ENCODE measurements at regions not wholly inside any gene's neighbourhood (a gene's known extent, or its start where the extent isn't known, plus 50 kb on each side); places are given as distances from the start of the nearest gene placed in this dataset.

DNA sequence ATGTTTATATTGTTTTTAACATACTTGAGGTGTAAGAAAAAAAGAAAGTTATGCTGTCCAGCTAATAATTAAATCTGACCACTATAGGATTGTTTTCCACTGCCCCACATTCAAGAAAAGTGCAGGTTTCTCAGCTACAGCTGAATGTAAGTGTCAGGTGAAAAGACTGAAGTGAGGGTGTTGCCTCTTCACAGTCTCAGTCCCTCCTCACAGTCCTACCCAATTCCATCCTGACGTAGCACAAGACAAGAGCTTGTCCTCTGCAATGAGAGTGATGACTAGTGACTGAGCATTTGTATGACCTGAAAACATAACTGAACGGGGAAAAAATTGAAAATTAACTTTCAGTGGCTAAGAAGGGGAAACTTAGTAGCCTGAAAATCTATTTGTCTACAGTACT is 1039.5 kb downstream of the ADGRL2 start:
- no peak for TF ChIP-seq ZNF274 (IDR thresholded peaks at IDR 0.05; ENCODE audit: low read depth, low read length)
- H3K4me3 ChIP-seq (ENCODE audit: low read length): no peak overlapping the region

- no peak for TF ChIP-seq ZNF274 (IDR thresholded peaks at IDR 0.05; ENCODE audit: low read depth, low read length)
- H3K4me3 ChIP-seq (ENCODE audit: low read length): no peak overlapping the region
Observed at GRCh38 chr1:82837766-82838465, 1037.2 kb downstream of the ADGRL2 start.

- no peak overlapping the region for H3K4me3 ChIP-seq (ENCODE audit: low read length)
- TF ChIP-seq ZNF274 (IDR thresholded peaks at IDR 0.05; ENCODE audit: low read depth, low read length): no peak
Observed at GRCh38 chr1:82836973-82837680, 1036.4 kb downstream of the ADGRL2 start.

DNA sequence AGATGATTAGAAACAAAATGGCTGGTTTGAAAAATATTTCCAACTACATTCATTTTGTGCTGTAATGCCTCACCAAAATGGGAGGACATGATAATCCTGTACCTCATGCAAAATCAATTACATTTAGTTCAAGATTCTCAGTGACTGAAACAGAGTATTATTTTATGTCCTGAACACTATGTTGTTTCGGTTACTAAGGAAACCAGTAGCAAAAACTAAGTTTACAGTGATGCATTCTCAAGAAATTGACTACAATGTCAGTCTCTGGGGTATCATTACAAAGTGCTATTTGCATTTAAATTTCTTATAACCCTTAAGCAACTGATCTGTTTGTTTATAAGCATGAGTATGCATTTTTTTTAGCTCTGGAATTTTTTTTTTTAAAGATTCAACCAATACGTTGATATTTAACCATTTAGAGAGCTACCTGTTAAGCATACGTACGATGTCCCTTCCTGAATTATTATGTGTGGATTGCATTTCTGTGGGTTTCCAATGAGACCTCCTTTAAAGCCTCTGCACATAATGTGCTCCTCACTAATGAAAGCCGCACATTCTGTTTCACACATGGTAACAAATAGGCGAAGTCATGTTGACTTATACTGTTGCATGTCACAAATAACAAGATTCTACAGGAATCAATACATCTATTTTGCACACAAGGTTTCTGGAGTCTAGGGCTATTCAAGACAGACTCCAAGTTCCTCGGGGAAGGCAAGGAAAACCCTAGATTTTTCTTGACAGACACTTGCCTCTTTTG is 1035.7 kb downstream of the ADGRL2 start:
- TF ChIP-seq ZNF274 (IDR thresholded peaks at IDR 0.05; ENCODE audit: low read depth, low read length): no peak

GRCh38 chr1:82830690-82831380 is 1030.1 kb downstream of the ADGRL2 start:
- no peak for TF ChIP-seq ZNF274 (IDR thresholded peaks at IDR 0.05; ENCODE audit: low read depth, low read length)
- no peak overlapping the region for H3K4me3 ChIP-seq (ENCODE audit: low read length)

More for the DNA sequence above, 1035.7 kb downstream of the ADGRL2 start:
- no peak overlapping the region for H3K4me3 ChIP-seq (ENCODE audit: low read length)

DNA sequence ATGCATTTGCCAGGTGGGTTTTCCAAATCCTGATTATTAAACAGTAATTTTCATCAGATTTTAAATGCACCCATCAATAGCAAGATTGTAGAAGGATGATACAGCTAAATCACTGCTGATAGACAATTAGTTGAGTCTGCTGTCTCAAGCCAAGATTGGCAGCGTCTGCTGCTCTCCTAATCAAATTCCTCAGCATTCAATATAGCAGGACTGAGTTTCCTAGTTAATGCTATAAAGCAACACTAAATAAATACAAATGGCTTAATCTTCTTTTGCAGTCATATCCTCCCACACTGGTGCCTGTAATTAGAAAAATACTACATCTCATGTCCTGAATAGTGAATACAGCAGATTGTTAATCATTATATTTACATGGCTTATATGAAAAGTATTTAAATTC is 1028.8 kb downstream of the ADGRL2 start:
- no peak overlapping the region for H3K4me3 ChIP-seq (ENCODE audit: low read length)
- no peak for TF ChIP-seq ZNF274 (IDR thresholded peaks at IDR 0.05; ENCODE audit: low read depth, low read length)

DNA sequence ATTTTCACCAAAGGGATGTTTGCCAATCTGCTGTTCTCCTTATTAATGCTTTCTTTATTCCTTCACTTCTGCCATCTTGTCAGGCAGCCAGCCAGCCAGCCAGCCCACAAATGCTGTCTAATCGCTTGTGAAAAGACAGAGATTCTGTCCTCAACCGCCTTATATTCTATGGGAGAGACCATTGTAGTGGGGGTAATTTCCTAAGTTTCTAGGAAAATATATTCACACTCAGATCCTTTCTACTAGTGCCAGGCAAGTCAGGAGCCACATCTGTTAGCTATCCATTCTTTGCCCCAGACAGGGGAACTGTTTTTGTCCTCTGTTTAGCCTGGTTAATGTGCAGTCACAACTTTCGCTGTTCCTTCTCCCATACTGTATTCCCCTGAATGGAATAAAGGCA is 1023.1 kb downstream of the ADGRL2 start:
- H3K4me3 ChIP-seq (ENCODE audit: low read length): no peak overlapping the region
- TF ChIP-seq ZNF274 (IDR thresholded peaks at IDR 0.05; ENCODE audit: low read depth, low read length): no peak

GRCh38 chr1:82820816-82821215 is 1020.1 kb downstream of the ADGRL2 start:
- no peak overlapping the region for H3K4me3 ChIP-seq (ENCODE audit: low read length)
- no peak for TF ChIP-seq ZNF274 (IDR thresholded peaks at IDR 0.05; ENCODE audit: low read depth, low read length)

DNA sequence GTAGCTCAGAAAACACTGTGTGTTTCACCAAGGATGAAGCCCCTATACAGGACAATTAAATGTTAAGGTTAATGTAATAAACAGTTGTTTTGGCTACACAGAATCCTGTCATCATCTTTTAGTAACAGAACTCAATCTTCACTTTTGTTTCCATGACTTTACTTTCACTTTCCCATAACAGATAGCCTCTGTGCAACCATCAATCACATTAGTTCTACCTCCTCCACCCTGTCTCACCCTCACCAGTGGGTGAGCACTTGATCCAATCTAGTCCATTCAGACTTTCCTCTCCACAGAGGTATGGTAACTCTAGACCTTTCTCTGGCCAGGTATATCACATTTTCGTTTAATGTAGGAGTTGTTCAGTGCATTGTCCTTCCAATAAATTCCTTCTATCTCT is 1018.5 kb downstream of the ADGRL2 start:
- no peak for TF ChIP-seq ZNF274 (IDR thresholded peaks at IDR 0.05; ENCODE audit: low read depth, low read length)
- H3K4me3 ChIP-seq (ENCODE audit: low read length): no peak overlapping the region

- H3K4me3 ChIP-seq (ENCODE audit: low read length): no peak overlapping the region
Observed at GRCh38 chr1:82818586-82818985, 1017.9 kb downstream of the ADGRL2 start.

GRCh38 chr1:82813386-82813785 is 1012.7 kb downstream of the ADGRL2 start:
- no peak overlapping the region for H3K4me3 ChIP-seq (ENCODE audit: low read length)
- TF ChIP-seq ZNF274 (IDR thresholded peaks at IDR 0.05; ENCODE audit: low read depth, low read length): no peak

More at GRCh38 chr1:82818586-82818985, 1017.9 kb downstream of the ADGRL2 start:
- TF ChIP-seq ZNF274 (IDR thresholded peaks at IDR 0.05; ENCODE audit: low read depth, low read length): no peak

DNA sequence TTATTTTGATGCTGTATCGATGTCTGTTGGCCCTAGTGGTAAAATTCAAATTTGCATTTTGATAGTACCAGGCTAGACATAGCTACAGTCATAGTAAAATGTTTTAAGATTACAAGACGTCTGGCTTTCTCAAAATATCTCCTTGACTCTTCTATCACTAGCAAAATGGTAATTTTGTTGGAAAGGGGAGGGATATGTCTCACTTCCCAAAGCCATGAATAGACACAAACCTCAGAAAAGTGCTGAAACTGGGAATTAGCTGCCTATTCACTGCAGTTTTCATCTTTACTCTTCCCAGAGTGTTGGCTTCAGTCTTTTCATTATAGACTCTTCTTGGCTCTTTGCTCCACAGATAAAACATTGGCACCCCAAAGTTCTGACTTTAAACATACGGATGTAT is 1009.9 kb downstream of the ADGRL2 start:
- TF ChIP-seq ZNF274 (IDR thresholded peaks at IDR 0.05; ENCODE audit: low read depth, low read length): no peak
- no peak overlapping the region for H3K4me3 ChIP-seq (ENCODE audit: low read length)

- TF ChIP-seq ZNF274 (IDR thresholded peaks at IDR 0.05; ENCODE audit: low read depth, low read length): no peak
- H3K4me3 ChIP-seq (ENCODE audit: low read length): no peak overlapping the region
Observed at GRCh38 chr1:82807563-82807962, 1006.8 kb downstream of the ADGRL2 start.

DNA sequence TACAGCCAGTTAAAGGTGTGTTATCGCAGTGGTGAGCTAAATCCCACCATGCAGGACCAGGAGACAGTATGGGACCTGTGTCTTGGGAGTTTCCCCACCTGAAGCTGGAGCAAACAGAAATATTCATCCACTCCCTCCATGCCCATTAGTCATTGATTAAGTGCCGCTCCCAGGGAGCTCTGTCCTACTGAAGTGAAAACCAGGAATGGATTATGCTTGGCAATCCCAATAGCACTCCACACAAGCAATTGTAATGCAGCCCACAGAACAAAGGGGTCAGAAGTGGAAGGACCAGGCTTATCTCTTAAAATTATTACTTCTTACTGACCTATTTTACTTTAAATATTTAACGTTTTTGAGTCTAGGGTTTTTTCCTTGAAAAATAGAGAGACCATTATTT is 1005.4 kb downstream of the ADGRL2 start:
- no peak for TF ChIP-seq ZNF274 (IDR thresholded peaks at IDR 0.05; ENCODE audit: low read depth, low read length)
- H3K4me3 ChIP-seq (ENCODE audit: low read length): no peak overlapping the region

All from GM08714 (cell line).